ENCODE measurements at regions not wholly inside any gene's neighbourhood (a gene's known extent, or its start where the extent isn't known, plus 50 kb on each side); places are given as distances from the start of the nearest gene placed in this dataset.

DNA sequence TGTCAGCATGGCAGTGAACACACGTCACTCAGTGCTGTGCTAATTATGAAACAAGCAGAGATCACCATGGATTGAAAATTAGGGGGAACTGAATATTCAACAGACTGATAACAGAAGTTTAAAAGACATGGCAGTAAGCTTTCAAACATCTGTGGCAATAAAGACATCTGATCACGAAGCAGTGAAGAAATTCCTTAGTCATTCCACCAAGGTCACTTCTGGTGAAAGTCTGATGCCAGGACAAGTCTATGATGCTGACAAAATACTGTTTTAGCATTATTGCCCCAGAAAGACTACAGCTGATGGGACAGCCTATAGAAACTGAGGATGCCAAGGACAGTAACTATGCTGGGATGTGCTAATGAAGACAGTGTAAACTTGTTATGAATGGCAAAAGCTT, 126.9 kb upstream of the RBM19 start:
- DNase-seq (ENCODE audit: low spot score) = no peak

DNA sequence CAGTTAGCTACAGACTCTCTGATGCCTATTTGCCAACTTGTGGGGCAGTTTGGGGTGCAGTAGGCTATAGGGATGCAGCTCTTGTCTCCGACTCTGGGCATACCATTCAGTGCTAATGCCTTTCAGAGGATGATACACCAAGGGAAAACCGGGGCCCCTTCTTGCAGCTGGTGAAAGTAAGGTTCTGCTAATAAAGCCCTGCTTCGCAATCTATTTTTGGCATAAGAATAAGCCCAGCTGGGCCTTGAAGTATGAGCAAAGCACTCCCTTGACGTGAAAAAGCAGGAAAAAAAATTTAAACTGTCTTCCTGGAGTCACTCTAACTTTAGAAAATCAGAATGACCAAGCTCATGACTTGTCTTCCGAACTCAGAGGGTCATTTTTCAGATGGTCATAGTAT, 124.1 kb upstream of the RBM19 start:
- intact Hi-C loops (cut with micrococcal nuclease; ENCODE audit: unreplicated experiment) = no loop called here
- DNase-seq (ENCODE audit: low spot score) = no peak
- no peak overlapping the region for H2AFZ ChIP-seq (ENCODE audit: low read length)
- H3K79me2 ChIP-seq (ENCODE audit: insufficient read depth, low read depth, low read length) = no peaks in the 10 kb centered on the region
- BruUV-seq (replicated peaks) = no TSS peak
- no peak overlapping the region for H3K4me2 ChIP-seq (ENCODE audit: low read length)
- H3K27ac ChIP-seq (ENCODE audit: low read depth, low read length, poor library complexity, severe bottlenecking) = no peak overlapping the region
- no peak for TF ChIP-seq EZH2phosphoT487 (IDR thresholded peaks at IDR 0.05; ENCODE audit: borderline replicate concordance, low read depth, low read length)
- TF ChIP-seq, protein P1, sequence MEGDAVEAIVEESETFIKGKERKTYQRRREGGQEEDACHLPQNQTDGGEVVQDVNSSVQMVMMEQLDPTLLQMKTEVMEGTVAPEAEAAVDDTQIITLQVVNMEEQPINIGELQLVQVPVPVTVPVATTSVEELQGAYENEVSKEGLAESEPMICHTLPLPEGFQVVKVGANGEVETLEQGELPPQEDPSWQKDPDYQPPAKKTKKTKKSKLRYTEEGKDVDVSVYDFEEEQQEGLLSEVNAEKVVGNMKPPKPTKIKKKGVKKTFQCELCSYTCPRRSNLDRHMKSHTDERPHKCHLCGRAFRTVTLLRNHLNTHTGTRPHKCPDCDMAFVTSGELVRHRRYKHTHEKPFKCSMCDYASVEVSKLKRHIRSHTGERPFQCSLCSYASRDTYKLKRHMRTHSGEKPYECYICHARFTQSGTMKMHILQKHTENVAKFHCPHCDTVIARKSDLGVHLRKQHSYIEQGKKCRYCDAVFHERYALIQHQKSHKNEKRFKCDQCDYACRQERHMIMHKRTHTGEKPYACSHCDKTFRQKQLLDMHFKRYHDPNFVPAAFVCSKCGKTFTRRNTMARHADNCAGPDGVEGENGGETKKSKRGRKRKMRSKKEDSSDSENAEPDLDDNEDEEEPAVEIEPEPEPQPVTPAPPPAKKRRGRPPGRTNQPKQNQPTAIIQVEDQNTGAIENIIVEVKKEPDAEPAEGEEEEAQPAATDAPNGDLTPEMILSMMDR (conservative IDR thresholded peaks at IDR 0.05; ENCODE audit: low read length) = no peak
- no peaks in the 10 kb centered on the region for H3K9me3 ChIP-seq (ENCODE audit: low read length)
- no peak overlapping the region for H3K4me3 ChIP-seq (ENCODE audit: low read depth, low read length, poor library complexity, severe bottlenecking)
- H3K4me1 ChIP-seq (ENCODE audit: insufficient read depth, low read length, poor library complexity, severe bottlenecking) = no peaks in the 10 kb centered on the region
- no peaks in the 10 kb centered on the region for H4K20me1 ChIP-seq (ENCODE audit: insufficient read depth, low read length)
- ChIA-PET CTCF (ENCODE audit: unreplicated experiment) (no interaction called here), POLR2A (no interaction called here)
- no peaks in the 10 kb centered on the region for H3K36me3 ChIP-seq (ENCODE audit: insufficient read depth, low read length)
- H3K9me2 ChIP-seq (ENCODE audit: insufficient read depth, low read length) = no peaks in the 10 kb centered on the region

More for the DNA sequence above, 126.9 kb upstream of the RBM19 start:
- Histone ChIP-seq H3K79me2 (ENCODE audit: insufficient read depth, low read depth, low read length) (no peaks in the 10 kb centered on the region), H3K4me2 (ENCODE audit: low read length) (no peak overlapping the region), H3K9me2 (ENCODE audit: insufficient read depth, low read length) (no peaks in the 10 kb centered on the region), H3K9me3 (ENCODE audit: low read length) (no peaks in the 10 kb centered on the region), H2AFZ (ENCODE audit: low read length) (no peak overlapping the region), H4K20me1 (ENCODE audit: insufficient read depth, low read length) (no peaks in the 10 kb centered on the region), H3K4me1 (ENCODE audit: insufficient read depth, low read length, poor library complexity, severe bottlenecking) (no peaks in the 10 kb centered on the region), H3K4me3 (ENCODE audit: low read depth, low read length, poor library complexity, severe bottlenecking) (no peak overlapping the region), H3K27ac (ENCODE audit: low read depth, low read length, poor library complexity, severe bottlenecking) (no peak overlapping the region), H3K36me3 (ENCODE audit: insufficient read depth, low read length) (no peaks in the 10 kb centered on the region)
- TF ChIP-seq, protein P1 (conservative IDR thresholded peaks at IDR 0.05; ENCODE audit: low read length) = no peak
- TF ChIP-seq EZH2phosphoT487 (IDR thresholded peaks at IDR 0.05; ENCODE audit: borderline replicate concordance, low read depth, low read length) = no peak
- intact Hi-C loops (cut with micrococcal nuclease; ENCODE audit: unreplicated experiment) = no loop called here
- POLR2A ChIA-PET = no interaction called here
- BruUV-seq (replicated peaks) = no TSS peak
- CTCF ChIA-PET (ENCODE audit: unreplicated experiment) = no interaction called here

DNA sequence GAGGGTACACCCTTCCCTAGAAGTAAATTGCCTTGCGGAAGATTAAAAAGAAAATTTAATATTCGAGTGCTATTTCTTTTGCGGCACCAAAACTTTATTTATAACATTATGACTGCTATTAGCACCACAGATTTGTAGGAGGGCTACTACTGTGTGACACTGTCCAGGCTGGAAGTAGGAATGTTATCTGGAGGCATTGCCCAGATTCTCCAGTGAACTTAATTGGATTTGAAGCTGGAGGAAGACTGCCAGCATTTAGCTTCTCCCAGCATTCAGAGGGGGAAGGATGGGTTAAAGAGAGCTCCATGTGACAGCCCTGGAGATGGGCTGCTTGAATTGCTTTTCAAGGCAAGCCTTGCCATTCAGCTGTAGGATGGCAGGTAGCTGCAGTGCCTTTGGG, 107.0 kb upstream of the RBM19 start:
- no TSS peak for BruUV-seq (replicated peaks)
- CTCF ChIA-PET (ENCODE audit: unreplicated experiment) = no interaction called here

More for the DNA sequence above, 107.0 kb upstream of the RBM19 start:
- Histone ChIP-seq H3K9me3 (ENCODE audit: low read length) (no peaks in the 10 kb centered on the region), H3K79me2 (ENCODE audit: insufficient read depth, low read depth, low read length) (no peaks in the 10 kb centered on the region), H3K4me3 (ENCODE audit: low read depth, low read length, poor library complexity, severe bottlenecking) (no peak overlapping the region), H3K27ac (ENCODE audit: low read depth, low read length, poor library complexity, severe bottlenecking) (no peak overlapping the region), H4K20me1 (ENCODE audit: insufficient read depth, low read length) (no peaks in the 10 kb centered on the region), H3K36me3 (ENCODE audit: insufficient read depth, low read length) (no peaks in the 10 kb centered on the region), H3K4me2 (ENCODE audit: low read length) (no peak overlapping the region), H3K9me2 (ENCODE audit: insufficient read depth, low read length) (no peaks in the 10 kb centered on the region), H2AFZ (ENCODE audit: low read length) (no peak overlapping the region), H3K4me1 (ENCODE audit: insufficient read depth, low read length, poor library complexity, severe bottlenecking) (no peaks in the 10 kb centered on the region)
- TF ChIP-seq, protein P1 (conservative IDR thresholded peaks at IDR 0.05; ENCODE audit: low read length) = no peak
- TF ChIP-seq EZH2phosphoT487 (IDR thresholded peaks at IDR 0.05; ENCODE audit: borderline replicate concordance, low read depth, low read length) = no peak
- intact Hi-C loops (cut with micrococcal nuclease; ENCODE audit: unreplicated experiment) = no loop called here
- POLR2A ChIA-PET = interaction anchor here (0.6 kb wide), 1 partner anchor 202 kb away, joined by 3 read pairs; no protein-coding TSS in a partner anchor
- no peak for DNase-seq (ENCODE audit: low spot score)

Measured in OCI-LY7 (cell line).